GM12878 (cell line): ENCODE measurements at regions not wholly inside any gene's neighbourhood (a gene's known extent, or its start where the extent isn't known, plus 50 kb on each side); places are given as distances from the start of the nearest gene placed in this dataset.

Experiments
- ATAC-seq: fragments of 200-7000 bp; cut with Tn5 transposase; 3 replicates; pipeline ENCODE4 v1.9.1; 2020; ENCODE audit warnings: mild to moderate bottlenecking, moderate library complexity
- BruUV-seq: library from RNA; stranded (reverse); fragments of 400-500 nt; replicated peaks from 2 replicates; lab custom pipeline; 2021; lab: Mats Ljungman, UMichigan
- CTCF ChIA-PET: fragments of 300-600 bp; sonication (Branson Sonifier 250); formaldehyde crosslinking; extraction: SDS; loops from one replicate; lab custom pipeline; 2021; ENCODE audit warnings: inconsistent platforms; lab: Yijun Ruan, JAX
- POLR2A ChIA-PET: fragments of 350-600 bp; formaldehyde crosslinking; extraction: SDS; loops from one replicate; lab custom pipeline; 2021; ENCODE audit warnings: inconsistent platforms; lab: Charles Lee
- RAD21 ChIA-PET: fragments of 300-600 bp; sonication (Branson Sonifier 250); formaldehyde crosslinking; loops from one replicate; lab custom pipeline; 2023; ENCODE audit warnings: antibody characterized with exemption; ENCODE audit not compliant: unreplicated experiment; lab: Charles Lee
- SMC1A ChIA-PET: fragments of 300-600 bp; sonication (Branson Sonifier 250); formaldehyde crosslinking; loops from one replicate; lab custom pipeline; 2023; ENCODE audit not compliant: unreplicated experiment, uncharacterized antibody; lab: Charles Lee
- DNase-seq: peaks from one replicate; pipeline ENCODE4 v3.0.0-alpha.2; 2011; ENCODE audit warnings: low read depth, low spot score
- FAIRE-seq: peaks from 3 replicates; lab custom pipeline; 2011; peaks lifted over from hg19 to GRCh38; lab: Jason Lieb, UNC
- H2AFZ ChIP-seq: 2 replicates; pipeline ENCODE4 v1.6.0; 2011; ENCODE audit warnings: low read depth, low read length, control low read depth; ENCODE audit not compliant: control insufficient read depth
- H3K27ac ChIP-seq: 2 replicates; pipeline ENCODE4 v1.5.1; 2011; ENCODE audit warnings: control low read depth; ENCODE audit not compliant: control insufficient read depth, insufficient read depth
- H3K27me3 ChIP-seq, 2 experiments: replicated peaks in 1 of 2; 2 replicates each; pipeline versions ENCODE4 v1.6.0 to v1.6.1; 2011; ENCODE audit warnings: low read length in 1 of 2; ENCODE audit not compliant: control insufficient read depth in 2 of 2, insufficient read depth in 2 of 2
- H3K36me3 ChIP-seq, 2 experiments: 2 replicates each; pipeline ENCODE4 v1.5.1; 2011; ENCODE audit warnings: low read length in 1 of 2; ENCODE audit not compliant: control insufficient read depth in 2 of 2, insufficient read depth in 2 of 2
- H3K4me1 ChIP-seq: 2 replicates; pipeline ENCODE4 v1.6.1; 2011; ENCODE audit warnings: mild to moderate bottlenecking, low read length, moderate library complexity, mixed read lengths; ENCODE audit not compliant: control insufficient read depth, insufficient read depth
- H3K4me2 ChIP-seq: 2 replicates; pipeline ENCODE4 v1.6.0; 2011; ENCODE audit warnings: control low read depth; ENCODE audit not compliant: control insufficient read depth, insufficient read depth
- H3K4me3 ChIP-seq: fragments of 200-600 bp; sonication (generic); 2 replicates; pipeline ENCODE4 v1.5.1; 2016
- H3K79me2 ChIP-seq: 2 replicates; pipeline ENCODE4 v1.6.0; 2011; ENCODE audit warnings: low read length; ENCODE audit not compliant: control insufficient read depth, insufficient read depth
- H3K9ac ChIP-seq: 2 replicates; pipeline ENCODE4 v1.8.0; 2011; ENCODE audit warnings: low read length, control low read depth, mixed read lengths; ENCODE audit not compliant: control insufficient read depth, insufficient read depth
- H3K9me3 ChIP-seq: replicated peaks from 3 replicates; pipeline ENCODE4 v1.5.1; 2011; ENCODE audit warnings: mild to moderate bottlenecking, low read length; ENCODE audit not compliant: control insufficient read depth, insufficient read depth
- H4K20me1 ChIP-seq: 2 replicates; pipeline ENCODE4 v1.6.0; 2011; ENCODE audit not compliant: control insufficient read depth, insufficient read depth
- BACH1 ChIP-seq: fragments of 450-650 bp; IDR thresholded peaks from 2 replicates; pipeline ENCODE4 v1.6.1; 2017; ENCODE audit warnings: mild to moderate bottlenecking, borderline replicate concordance
- FOXK2 ChIP-seq: fragments of 450-650 bp; IDR thresholded peaks from 2 replicates; pipeline ENCODE4 v1.6.1; 2017; ENCODE audit warnings: mild to moderate bottlenecking, moderate library complexity
- MXI1 ChIP-seq: fragments of 150-350 bp; IDR thresholded peaks from 2 replicates; pipeline ENCODE4 v1.6.1; 2011; ENCODE audit warnings: low read depth, mild to moderate bottlenecking, inconsistent platforms, low read length, improper control_type of control experiment
- NR2C1 ChIP-seq: fragments of 450-650 bp; IDR thresholded peaks from 2 replicates; pipeline ENCODE4 v1.6.1; 2017; ENCODE audit warnings: antibody characterized with exemption, mild to moderate bottlenecking, moderate library complexity
- SRF ChIP-seq, 2 experiments: IDR thresholded peaks; 2 replicates each; pipeline ENCODE4 v1.6.1; 2011; ENCODE audit warnings: low read depth in 2 of 2, low read length in 2 of 2, mild to moderate bottlenecking in 1 of 2, moderate library complexity in 1 of 2
- YY1 ChIP-seq: IDR thresholded peaks from 2 replicates; pipeline ENCODE4 v1.6.1; 2011; ENCODE audit warnings: low read depth, mild to moderate bottlenecking, low read length
- WGBS: methylation state at CpG from one replicate; pipeline ENCODE4 v1.1.6; 2016; ENCODE audit warnings: low lambda C conversion rate; ENCODE audit not compliant: insufficient replicate concordance, insufficient coverage; ENCODE audit errors: missing lambda C conversion rate; 5-methylcytosine and 5-hydroxymethylcytosine counted together
- in situ Hi-C: fragments of 300-500 bp; cut with MboI; formaldehyde crosslinking; loops from 9 replicates; pipeline ENCODE4 v1.14.3; 2018; ENCODE audit warnings: mixed read lengths
- intact Hi-C: fragments of 100-400 bp; cut with micrococcal nuclease; formaldehyde crosslinking; loops from one replicate; pipeline ENCODE4 v1.14.2; 2022; ENCODE audit not compliant: unreplicated experiment
- TF ChIP-seq, protein P1 (sequence below): fragments of 450-650 bp; IDR thresholded peaks from 2 replicates; pipeline ENCODE4 v1.6.1; 2016; ENCODE audit warnings: mild to moderate bottlenecking
- TF ChIP-seq, protein P2 (sequence below): IDR thresholded peaks from 2 replicates; pipeline ENCODE4 v1.6.1; 2012; ENCODE audit warnings: low read depth, low read length, improper control_type of control experiment
- TF ChIP-seq, protein P3 (sequence below): IDR thresholded peaks from 2 replicates; pipeline ENCODE4 v1.6.1; 2012; ENCODE audit warnings: low read depth, low read length, improper control_type of control experiment

DNA sequence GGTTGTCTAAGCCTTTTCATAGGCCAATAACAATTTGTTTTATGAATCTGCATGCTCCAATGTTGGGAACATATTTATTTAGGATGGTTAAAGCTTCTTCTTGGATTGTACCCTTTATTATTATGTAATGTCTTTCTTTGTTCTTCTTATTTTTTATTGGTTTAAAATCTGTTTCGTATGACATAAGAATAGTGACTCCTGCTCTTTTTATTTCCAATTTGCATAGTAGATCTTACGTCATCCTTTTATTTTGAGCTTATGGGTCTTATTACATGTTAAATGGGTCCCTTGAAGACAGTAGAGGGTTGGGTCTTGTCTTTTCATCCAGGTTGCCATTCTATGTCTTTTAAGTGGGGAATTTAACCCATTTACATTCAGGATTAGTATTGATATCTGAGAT, 561.9 kb upstream of the GHITM start:
- ChIA-PET POLR2A (no interaction called here), SMC1A (no interaction called here), RAD21 (no interaction called here), CTCF (no interaction called here)
- Histone ChIP-seq H3K27me3 (no peaks in the 10 kb centered on the region), H4K20me1 (no peaks in the 10 kb centered on the region), H3K36me3 (no peaks in the 10 kb centered on the region), H3K4me1 (no peaks in the 10 kb centered on the region), H3K4me2 (no peak overlapping the region), H3K79me2 (no peaks in the 10 kb centered on the region), H3K4me3 (no peak overlapping the region), H3K9ac (no peak overlapping the region), H2AFZ (no peak overlapping the region), H3K9me3 (no peaks in the 10 kb centered on the region), H3K27ac (no peak overlapping the region)
- no peak for DNase-seq
- no peak for FAIRE-seq
- intact Hi-C loops (no loop called here), in situ Hi-C loops (no loop called here)
- ATAC-seq = no peak
- no TSS peak for BruUV-seq
- 62% methylated on average over 2 of the region's 2 CpGs for WGBS
- TF ChIP-seq, protein P1, sequence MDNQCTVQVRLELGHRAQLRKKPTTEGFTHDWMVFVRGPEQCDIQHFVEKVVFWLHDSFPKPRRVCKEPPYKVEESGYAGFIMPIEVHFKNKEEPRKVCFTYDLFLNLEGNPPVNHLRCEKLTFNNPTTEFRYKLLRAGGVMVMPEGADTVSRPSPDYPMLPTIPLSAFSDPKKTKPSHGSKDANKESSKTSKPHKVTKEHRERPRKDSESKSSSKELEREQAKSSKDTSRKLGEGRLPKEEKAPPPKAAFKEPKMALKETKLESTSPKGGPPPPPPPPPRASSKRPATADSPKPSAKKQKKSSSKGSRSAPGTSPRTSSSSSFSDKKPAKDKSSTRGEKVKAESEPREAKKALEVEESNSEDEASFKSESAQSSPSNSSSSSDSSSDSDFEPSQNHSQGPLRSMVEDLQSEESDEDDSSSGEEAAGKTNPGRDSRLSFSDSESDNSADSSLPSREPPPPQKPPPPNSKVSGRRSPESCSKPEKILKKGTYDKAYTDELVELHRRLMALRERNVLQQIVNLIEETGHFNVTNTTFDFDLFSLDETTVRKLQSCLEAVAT = no peak
- TF ChIP-seq NR2C1 (no peak), SRF (IDR thresholded peaks at IDR 0.05; ENCODE audit: low read depth in 2 of 2, low read length in 2 of 2) (no peak)

DNA sequence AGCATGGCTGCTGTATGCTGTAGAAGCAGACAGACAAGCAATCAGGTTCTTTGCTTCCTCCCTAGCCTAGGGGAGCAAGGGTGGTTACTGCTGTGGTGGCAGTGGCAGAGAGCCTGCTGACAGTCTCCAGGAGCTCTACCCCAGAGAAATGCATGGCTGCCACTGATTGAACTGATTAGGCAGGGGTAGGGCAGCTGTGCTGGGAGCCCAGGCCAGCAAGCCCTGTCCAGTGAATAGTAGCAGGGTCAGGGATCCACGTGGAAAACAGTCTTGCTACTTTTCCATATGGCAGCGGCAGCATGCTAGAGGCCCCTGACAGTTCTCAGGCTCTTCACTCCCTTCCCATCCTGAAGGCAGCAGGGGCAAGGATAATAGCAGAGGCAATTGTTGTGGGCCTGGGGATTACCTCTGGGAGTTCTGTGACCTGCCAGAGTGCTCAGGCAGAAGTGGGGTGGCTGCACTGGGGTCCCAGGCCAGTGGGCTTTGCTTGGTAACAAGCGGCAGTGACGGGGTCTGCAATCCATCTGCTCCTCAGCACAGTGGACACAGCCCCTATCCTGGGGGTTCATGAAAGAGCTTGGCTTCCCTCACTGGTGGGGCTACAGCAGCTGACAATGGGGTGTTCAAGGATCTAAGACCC, 558.8 kb upstream of the GHITM start:
- Histone ChIP-seq H3K9me3 (no peaks in the 10 kb centered on the region), H3K27me3 (no peaks in the 10 kb centered on the region), H3K4me3 (no peak overlapping the region), H3K79me2 (no peaks in the 10 kb centered on the region), H3K36me3 (no peaks in the 10 kb centered on the region), H3K4me1 (no peaks in the 10 kb centered on the region), H3K4me2 (no peak overlapping the region), H4K20me1 (no peaks in the 10 kb centered on the region), H3K27ac (no peak overlapping the region), H3K9ac (no peak overlapping the region), H2AFZ (no peak overlapping the region)
- DNase-seq = no peak
- ChIA-PET SMC1A (no interaction called here), RAD21 (no interaction called here), POLR2A (no interaction called here), CTCF (no interaction called here)
- no peak for ATAC-seq
- intact Hi-C loops (no loop called here), in situ Hi-C loops (no loop called here)
- FAIRE-seq = no peak
- BruUV-seq = no TSS peak
- no peak for TF ChIP-seq FOXK2
- no peak for TF ChIP-seq MXI1
- no peak for TF ChIP-seq BACH1
- TF ChIP-seq, protein P2, sequence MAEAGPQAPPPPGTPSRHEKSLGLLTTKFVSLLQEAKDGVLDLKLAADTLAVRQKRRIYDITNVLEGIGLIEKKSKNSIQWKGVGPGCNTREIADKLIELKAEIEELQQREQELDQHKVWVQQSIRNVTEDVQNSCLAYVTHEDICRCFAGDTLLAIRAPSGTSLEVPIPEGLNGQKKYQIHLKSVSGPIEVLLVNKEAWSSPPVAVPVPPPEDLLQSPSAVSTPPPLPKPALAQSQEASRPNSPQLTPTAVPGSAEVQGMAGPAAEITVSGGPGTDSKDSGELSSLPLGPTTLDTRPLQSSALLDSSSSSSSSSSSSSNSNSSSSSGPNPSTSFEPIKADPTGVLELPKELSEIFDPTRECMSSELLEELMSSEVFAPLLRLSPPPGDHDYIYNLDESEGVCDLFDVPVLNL = no peak
- no peak for TF ChIP-seq YY1
- no peak for TF ChIP-seq SRF (IDR thresholded peaks at IDR 0.05; ENCODE audit: low read depth in 2 of 2, low read length in 2 of 2)
- TF ChIP-seq, protein P3, sequence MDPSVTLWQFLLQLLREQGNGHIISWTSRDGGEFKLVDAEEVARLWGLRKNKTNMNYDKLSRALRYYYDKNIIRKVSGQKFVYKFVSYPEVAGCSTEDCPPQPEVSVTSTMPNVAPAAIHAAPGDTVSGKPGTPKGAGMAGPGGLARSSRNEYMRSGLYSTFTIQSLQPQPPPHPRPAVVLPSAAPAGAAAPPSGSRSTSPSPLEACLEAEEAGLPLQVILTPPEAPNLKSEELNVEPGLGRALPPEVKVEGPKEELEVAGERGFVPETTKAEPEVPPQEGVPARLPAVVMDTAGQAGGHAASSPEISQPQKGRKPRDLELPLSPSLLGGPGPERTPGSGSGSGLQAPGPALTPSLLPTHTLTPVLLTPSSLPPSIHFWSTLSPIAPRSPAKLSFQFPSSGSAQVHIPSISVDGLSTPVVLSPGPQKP = no peak
- 72% methylated on average over 4 of the region's 4 CpGs for WGBS
